Lower lobe of right lung (tissue), 2 donors: ENCODE measurements at regions not wholly inside any gene's neighbourhood (a gene's known extent, or its start where the extent isn't known, plus 50 kb on each side); places are given as distances from the start of the nearest gene placed in this dataset.
"Not testable (repeated sequence)": the region's sequence is repeated elsewhere in the genome, so short reads cannot be mapped to it uniquely, and the experiment has no call there.

Experiments
- ATAC-seq, 2 donors: fragments of 200-7000 bp; cut with Tn5 transposase; one replicate each; pipeline ENCODE4 v1.9.1; 2020 to 2022; ENCODE audit warnings: mild to moderate bottlenecking in 2 of 2, moderate library complexity in 2 of 2
- DNase-seq: peaks from one replicate; pipeline ENCODE4 v3.0.0-alpha.2; 2020
- H3K27ac ChIP-seq: fragments of 200-600 bp; one replicate; pipeline ENCODE4 v1.8.0; 2022
- H3K27me3 ChIP-seq: fragments of 200-600 bp; one replicate; pipeline ENCODE4 v1.8.0; 2022; ENCODE audit warnings: low read depth
- H3K36me3 ChIP-seq: fragments of 200-600 bp; one replicate; pipeline ENCODE4 v1.8.0; 2022; ENCODE audit warnings: mild to moderate bottlenecking
- H3K4me1 ChIP-seq: fragments of 200-600 bp; one replicate; pipeline ENCODE4 v1.8.0; 2022
- H3K4me3 ChIP-seq: fragments of 200-600 bp; one replicate; pipeline ENCODE4 v1.8.0; 2022; ENCODE audit warnings: mild to moderate bottlenecking
- H3K9me3 ChIP-seq: fragments of 200-600 bp; one replicate; pipeline ENCODE4 v1.8.0; 2022
- intact Hi-C: fragments of 100-400 bp; cut with DNase I; formaldehyde crosslinking; loops from one replicate; pipeline ENCODE4 v1.11.0; 2022
- TF ChIP-seq, protein P1 (sequence below): fragments of 200-600 bp; IDR thresholded peaks from one replicate; pipeline ENCODE4 v1.8.0; 2022; ENCODE audit warnings: antibody characterized with exemption, mild to moderate bottlenecking
- donor health status: DM: no; HTN: yes; CAD: no; lungs with severe emphysema.

DNA sequence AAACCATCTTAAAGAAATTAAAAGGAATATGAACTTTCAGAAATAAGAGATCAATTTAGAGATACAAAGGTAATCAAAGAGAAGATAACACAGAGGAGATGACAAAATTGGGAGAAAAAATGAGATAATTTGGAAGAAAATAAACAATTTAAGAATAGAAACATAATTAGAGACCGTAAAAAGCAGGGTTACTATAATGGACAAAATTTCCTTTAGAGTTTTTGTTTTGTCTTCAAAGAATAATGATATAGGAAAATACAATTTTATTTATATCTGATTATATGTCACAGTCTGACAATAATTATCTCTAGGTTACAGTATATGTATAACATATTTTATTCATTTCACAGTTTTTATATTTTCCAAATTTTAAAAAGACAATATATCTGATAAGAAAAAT is 716.4 kb upstream of the ZNF804A start:
- DNase-seq (no peak), ATAC-seq (no peak)
- H3K4me1 ChIP-seq = no peaks in the 10 kb centered on the region
- no peak overlapping the region for H3K4me3 ChIP-seq
- intact Hi-C loops = no loop called here
- peaks cover 6% of the 10 kb centered on the region for H3K9me3 ChIP-seq
- no peaks in the 10 kb centered on the region for H3K27me3 ChIP-seq
- TF ChIP-seq, protein P1, sequence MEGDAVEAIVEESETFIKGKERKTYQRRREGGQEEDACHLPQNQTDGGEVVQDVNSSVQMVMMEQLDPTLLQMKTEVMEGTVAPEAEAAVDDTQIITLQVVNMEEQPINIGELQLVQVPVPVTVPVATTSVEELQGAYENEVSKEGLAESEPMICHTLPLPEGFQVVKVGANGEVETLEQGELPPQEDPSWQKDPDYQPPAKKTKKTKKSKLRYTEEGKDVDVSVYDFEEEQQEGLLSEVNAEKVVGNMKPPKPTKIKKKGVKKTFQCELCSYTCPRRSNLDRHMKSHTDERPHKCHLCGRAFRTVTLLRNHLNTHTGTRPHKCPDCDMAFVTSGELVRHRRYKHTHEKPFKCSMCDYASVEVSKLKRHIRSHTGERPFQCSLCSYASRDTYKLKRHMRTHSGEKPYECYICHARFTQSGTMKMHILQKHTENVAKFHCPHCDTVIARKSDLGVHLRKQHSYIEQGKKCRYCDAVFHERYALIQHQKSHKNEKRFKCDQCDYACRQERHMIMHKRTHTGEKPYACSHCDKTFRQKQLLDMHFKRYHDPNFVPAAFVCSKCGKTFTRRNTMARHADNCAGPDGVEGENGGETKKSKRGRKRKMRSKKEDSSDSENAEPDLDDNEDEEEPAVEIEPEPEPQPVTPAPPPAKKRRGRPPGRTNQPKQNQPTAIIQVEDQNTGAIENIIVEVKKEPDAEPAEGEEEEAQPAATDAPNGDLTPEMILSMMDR = no peak
- no peaks in the 10 kb centered on the region for H3K36me3 ChIP-seq
- no peak overlapping the region for H3K27ac ChIP-seq

DNA sequence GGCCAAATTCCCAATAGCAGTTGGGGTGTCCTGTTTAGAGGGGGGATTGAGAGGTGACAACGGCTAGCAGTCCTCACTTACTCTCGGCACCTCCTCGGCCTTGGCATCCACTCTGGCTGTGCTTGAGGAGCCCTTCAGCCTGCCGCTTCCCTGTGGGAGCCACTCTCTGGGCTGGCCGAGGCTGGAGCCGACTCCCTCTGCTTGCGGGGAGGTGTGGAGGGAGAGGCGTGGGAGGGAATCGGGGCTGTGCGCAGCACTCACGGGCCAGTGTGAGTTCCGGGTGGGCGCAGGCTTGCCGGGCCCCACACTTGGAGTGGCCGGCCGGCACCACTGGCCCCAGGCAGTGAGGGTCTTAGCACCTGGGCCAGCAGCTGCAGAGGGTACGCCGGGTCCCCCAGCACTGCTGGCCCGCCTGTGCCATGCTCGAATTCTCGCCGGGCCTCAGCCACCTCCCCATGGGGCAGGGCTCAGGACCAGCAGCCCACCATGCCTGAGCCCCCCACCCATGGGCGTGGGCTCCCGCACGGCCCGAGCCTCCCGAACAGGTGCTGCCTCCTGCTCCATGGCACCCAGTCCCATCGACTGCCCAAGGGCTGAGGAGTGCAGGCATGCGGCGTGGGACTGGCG is 705.9 kb upstream of the ZNF804A start:
- peak; percentile 28 to 32 for ATAC-seq
- no peaks in the 10 kb centered on the region for H3K9me3 ChIP-seq
- TF ChIP-seq, protein P1 = no peak
- no peak overlapping the region for H3K27ac ChIP-seq
- H3K4me3 ChIP-seq = no peak overlapping the region
- intact Hi-C loops = no loop called here
- H3K4me1 ChIP-seq = no peaks in the 10 kb centered on the region
- no peak for DNase-seq
- H3K36me3 ChIP-seq = no peaks in the 10 kb centered on the region
- no peaks in the 10 kb centered on the region for H3K27me3 ChIP-seq

DNA sequence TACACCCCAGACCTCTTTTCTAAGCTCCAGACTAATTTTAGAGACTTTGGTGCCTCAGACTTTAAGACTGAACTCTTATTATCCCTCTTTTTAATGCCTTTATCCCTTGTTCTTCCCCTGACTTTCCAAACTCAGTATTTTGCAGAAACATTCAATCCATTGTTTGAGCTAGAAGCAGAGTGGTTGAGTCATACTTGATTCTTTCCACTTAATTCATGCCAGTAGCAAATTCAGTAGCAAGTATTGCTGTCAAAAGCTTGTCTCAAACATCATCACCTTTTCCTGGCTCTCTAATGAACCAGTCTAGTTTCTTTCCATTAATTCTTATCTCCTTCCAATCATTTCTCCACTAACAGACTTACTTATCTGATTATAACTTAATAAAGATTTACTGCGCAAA is 699.7 kb upstream of the ZNF804A start:
- TF ChIP-seq, protein P1 = no peak
- Histone ChIP-seq H3K27ac (no peak overlapping the region), H3K36me3 (no peaks in the 10 kb centered on the region), H3K27me3 (no peaks in the 10 kb centered on the region), H3K4me3 (no peak overlapping the region), H3K9me3 (no peaks in the 10 kb centered on the region), H3K4me1 (no peaks in the 10 kb centered on the region)
- intact Hi-C loops = no loop called here
- ATAC-seq (no peak), DNase-seq (no peak)

DNA sequence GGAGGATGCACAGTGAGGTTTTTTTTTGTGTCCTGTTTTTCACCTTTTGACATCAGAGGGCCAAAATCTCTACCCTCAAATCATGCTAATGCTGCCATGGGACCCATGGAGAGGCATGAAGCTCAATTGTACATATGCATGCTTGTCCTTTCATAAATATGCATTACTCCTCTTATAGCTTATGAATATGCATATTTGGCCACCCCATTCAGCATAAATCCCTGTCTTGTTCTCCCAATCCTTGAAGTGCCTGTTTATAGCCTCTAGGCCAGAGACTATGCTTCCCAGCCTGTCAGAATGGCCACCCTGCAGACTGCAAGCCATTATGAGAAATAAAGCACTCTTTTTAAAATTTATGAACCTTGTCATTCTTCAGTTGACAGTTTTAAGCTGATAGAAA is 696.4 kb upstream of the ZNF804A start:
- H3K9me3 ChIP-seq = no peaks in the 10 kb centered on the region
- no peaks in the 10 kb centered on the region for H3K36me3 ChIP-seq
- intact Hi-C loops = no loop called here
- H3K4me1 ChIP-seq = no peaks in the 10 kb centered on the region
- no peak for ATAC-seq
- TF ChIP-seq, protein P1 = no peak
- H3K27ac ChIP-seq = no peak overlapping the region
- no peak for DNase-seq
- no peaks in the 10 kb centered on the region for H3K27me3 ChIP-seq
- H3K4me3 ChIP-seq = no peak overlapping the region

DNA sequence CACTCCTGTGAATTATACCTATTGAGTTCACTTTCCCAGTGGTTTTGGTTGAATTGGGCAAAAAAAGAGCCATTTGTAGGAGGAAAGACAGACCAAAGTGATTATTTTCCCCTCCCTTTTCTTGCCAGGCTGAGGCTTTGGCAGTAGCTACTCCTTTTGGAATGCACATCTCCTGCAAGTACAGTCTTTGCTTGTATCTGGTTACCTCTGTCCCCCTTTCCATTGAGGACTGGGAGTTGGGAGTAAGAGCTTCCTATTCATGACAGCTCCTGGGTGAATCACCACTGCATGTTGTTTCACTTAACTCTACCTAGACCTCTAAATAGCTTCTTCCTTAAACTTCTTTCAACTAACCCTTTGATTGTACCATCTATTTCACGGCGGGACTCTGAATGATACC is 695.3 kb upstream of the ZNF804A start:
- H3K9me3 ChIP-seq = no peaks in the 10 kb centered on the region
- no peak overlapping the region for H3K27ac ChIP-seq
- intact Hi-C loops = no loop called here
- H3K27me3 ChIP-seq = no peaks in the 10 kb centered on the region
- DNase-seq (no peak), ATAC-seq (no peak)
- no peaks in the 10 kb centered on the region for H3K4me1 ChIP-seq
- TF ChIP-seq, protein P1 = no peak
- no peaks in the 10 kb centered on the region for H3K36me3 ChIP-seq
- no peak overlapping the region for H3K4me3 ChIP-seq

DNA sequence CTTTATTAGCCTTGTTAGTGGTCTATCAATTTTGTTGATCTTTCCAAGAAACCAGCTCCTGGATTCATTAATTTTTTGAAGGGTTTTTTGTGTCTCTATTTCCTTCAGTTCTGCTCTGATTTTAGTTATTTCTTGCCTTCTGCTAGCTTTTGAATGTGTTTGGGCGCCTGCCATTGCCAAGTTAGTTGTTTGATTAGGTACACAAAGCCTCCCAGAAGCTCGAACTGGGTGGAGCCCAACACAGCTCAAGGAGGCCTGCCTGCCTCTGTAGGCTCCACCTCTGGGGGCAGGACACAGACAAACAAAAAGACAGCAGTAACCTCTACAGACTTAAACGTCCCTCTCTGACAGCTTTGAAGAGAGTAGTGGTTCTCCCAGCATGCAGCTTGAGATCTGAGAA is 682.3 kb upstream of the ZNF804A start:
- H3K9me3 ChIP-seq, H3K4me3 ChIP-seq, H3K36me3 ChIP-seq, H3K4me1 ChIP-seq, H3K27me3 ChIP-seq, intact Hi-C loops, DNase-seq, H3K27ac ChIP-seq, ATAC-seq: not testable (repeated sequence)
